Smooth muscle cell (in vitro differentiated cells): ENCODE measurements at regions not wholly inside any gene's neighbourhood (a gene's known extent, or its start where the extent isn't known, plus 50 kb on each side); places are given as distances from the start of the nearest gene placed in this dataset.

Source experiments
- DNase-seq: peaks from one replicate; lab custom pipeline; 2025; ENCODE audit not compliant: unreplicated experiment; lab: John Stamatoyannopoulos, UW
- H2AFZ ChIP-seq: fragments of 200-600 bp; sonication (generic); 2 replicates; pipeline ENCODE4 v1.6.0; 2016; ENCODE audit warnings: antibody characterized with exemption, low read depth, mild to moderate bottlenecking
- H3F3A ChIP-seq: fragments of 200-600 bp; sonication (generic); 2 replicates; pipeline ENCODE4 v1.6.0; 2017; ENCODE audit warnings: antibody characterized with exemption, low read depth
- H3K27ac ChIP-seq: fragments of 200-600 bp; sonication (generic); 2 replicates; pipeline ENCODE4 v1.5.1; 2016; ENCODE audit warnings: low read depth, mild to moderate bottlenecking
- H3K27me3 ChIP-seq: fragments of 200-600 bp; sonication (generic); 2 replicates; pipeline ENCODE4 v1.6.1; 2016; ENCODE audit warnings: low read depth, mild to moderate bottlenecking
- H3K36me3 ChIP-seq: fragments of 200-600 bp; sonication (generic); 2 replicates; pipeline ENCODE4 v1.5.1; 2016; ENCODE audit warnings: low read depth
- H3K4me1 ChIP-seq: fragments of 200-600 bp; sonication (generic); 2 replicates; pipeline ENCODE4 v1.5.1; 2016; ENCODE audit warnings: low read depth
- H3K4me2 ChIP-seq: fragments of 200-600 bp; sonication (generic); 2 replicates; pipeline ENCODE4 v1.6.0; 2016; ENCODE audit warnings: mild to moderate bottlenecking
- H3K4me3 ChIP-seq: fragments of 200-600 bp; sonication (generic); 2 replicates; pipeline ENCODE4 v1.5.1; 2016; ENCODE audit warnings: mild to moderate bottlenecking
- H3K79me2 ChIP-seq: fragments of 200-600 bp; sonication (generic); 2 replicates; pipeline ENCODE4 v1.6.0; 2016; ENCODE audit warnings: low read depth, mild to moderate bottlenecking
- H3K9ac ChIP-seq: fragments of 200-600 bp; sonication (generic); 2 replicates; pipeline ENCODE4 v1.6.0; 2016; ENCODE audit warnings: low read depth
- H3K9me3 ChIP-seq: fragments of 200-600 bp; sonication (generic); replicated peaks from 2 replicates; pipeline ENCODE4 v1.5.1; 2016; ENCODE audit warnings: low read depth
- H4K20me1 ChIP-seq: fragments of 200-600 bp; sonication (generic); 2 replicates; pipeline ENCODE4 v1.6.0; 2016; ENCODE audit warnings: low read depth
- CTCF ChIP-seq: fragments of 200-600 bp; sonication (generic); IDR thresholded peaks from 2 replicates; pipeline ENCODE4 v1.5.1; 2017; ENCODE audit warnings: borderline replicate concordance, mild to moderate bottlenecking, antibody characterized with exemption; ENCODE audit not compliant: insufficient read depth, poor library complexity, severe bottlenecking
- WGBS: methylation state at CpG from one replicate; pipeline ENCODE4 v1.1.7; 2016; ENCODE audit warnings: low lambda C conversion rate; 5-methylcytosine and 5-hydroxymethylcytosine counted together

- Histone ChIP-seq H3K9ac (no peak overlapping the region), H3K79me2 (no peaks in the 10 kb centered on the region), H3K27me3 (no peaks in the 10 kb centered on the region), H3K4me1 (no peaks in the 10 kb centered on the region), H3K9me3 (no peaks in the 10 kb centered on the region), H3K4me2 (no peak overlapping the region), H3K36me3 (no peaks in the 10 kb centered on the region), H3F3A (no peaks in the 10 kb centered on the region), H3K4me3 (no peak overlapping the region), H4K20me1 (no peaks in the 10 kb centered on the region), H2AFZ (no peak overlapping the region), H3K27ac (no peak overlapping the region)
- no peak for DNase-seq
- WGBS, result 90% methylated on average over 6 of the region's 6 CpGs
- TF ChIP-seq CTCF, result no peak
Measured at GRCh38 chr20:60569116-60569515, 610.9 kb downstream of the CDH26 start.

- no peaks in the 10 kb centered on the region for H3K36me3 ChIP-seq
- H2AFZ ChIP-seq, result no peak overlapping the region
- DNase-seq, result no peak
- WGBS, result 94% methylated on average over 11 of the region's 11 CpGs
- no peak overlapping the region for H3K4me2 ChIP-seq
- no peaks in the 10 kb centered on the region for H3K9me3 ChIP-seq
- H4K20me1 ChIP-seq, result no peaks in the 10 kb centered on the region
- no peaks in the 10 kb centered on the region for H3K27me3 ChIP-seq
- H3F3A ChIP-seq, result no peaks in the 10 kb centered on the region
- H3K4me1 ChIP-seq, result no peaks in the 10 kb centered on the region
- TF ChIP-seq CTCF, result no peak
- H3K79me2 ChIP-seq, result no peaks in the 10 kb centered on the region
- no peak overlapping the region for H3K27ac ChIP-seq
- no peak overlapping the region for H3K9ac ChIP-seq
- no peak overlapping the region for H3K4me3 ChIP-seq
Measured at GRCh38 chr20:60570481-60571277, 612.5 kb downstream of the CDH26 start.

GRCh38 chr20:60573003-60573680 lies 614.9 kb downstream of the CDH26 start:
- H2AFZ ChIP-seq, result no peak overlapping the region
- no peaks in the 10 kb centered on the region for H3K79me2 ChIP-seq
- no peak overlapping the region for H3K27ac ChIP-seq
- WGBS, result 84% methylated on average over 4 of the region's 4 CpGs
- H3K36me3 ChIP-seq, result no peaks in the 10 kb centered on the region
- H3K27me3 ChIP-seq, result no peaks in the 10 kb centered on the region
- H3K4me1 ChIP-seq, result no peaks in the 10 kb centered on the region
- TF ChIP-seq CTCF, result no peak
- no peak for DNase-seq
- H3K4me2 ChIP-seq, result no peak overlapping the region
- H3F3A ChIP-seq, result no peaks in the 10 kb centered on the region
- no peaks in the 10 kb centered on the region for H3K9me3 ChIP-seq
- no peak overlapping the region for H3K4me3 ChIP-seq
- no peaks in the 10 kb centered on the region for H4K20me1 ChIP-seq
- H3K9ac ChIP-seq, result no peak overlapping the region
